Parathyroid adenoma (tissue), 2 donors: ENCODE measurements at regions not wholly inside any gene's neighbourhood (a gene's known extent, or its start where the extent isn't known, plus 50 kb on each side); places are given as distances from the start of the nearest gene placed in this dataset.

Experiments
- H2AFZ ChIP-seq: fragments of 300-600 bp; sonication (generic); one replicate; pipeline ENCODE4 v1.7.0; 2017; ENCODE audit warnings: antibody characterized with exemption, mild to moderate bottlenecking
- H3K27ac ChIP-seq: fragments of 300-600 bp; sonication (generic); one replicate; pipeline ENCODE4 v1.7.0; 2017
- H3K27me3 ChIP-seq: fragments of 300-600 bp; sonication (generic); one replicate; pipeline ENCODE4 v1.7.0; 2017; ENCODE audit warnings: low read length; ENCODE audit not compliant: control insufficient read depth, insufficient read depth
- H3K36me3 ChIP-seq: fragments of 300-600 bp; sonication (generic); one replicate; pipeline ENCODE4 v1.7.0; 2017; ENCODE audit warnings: low read length; ENCODE audit not compliant: control insufficient read depth, insufficient read depth
- H3K4me1 ChIP-seq: fragments of 300-600 bp; sonication (generic); one replicate; pipeline ENCODE4 v1.7.0; 2017; ENCODE audit warnings: control low read depth
- H3K4me2 ChIP-seq: fragments of 300-600 bp; sonication (generic); one replicate; pipeline ENCODE4 v1.7.0; 2017; ENCODE audit warnings: low read length
- H3K4me3 ChIP-seq: fragments of 300-600 bp; sonication (generic); one replicate; pipeline ENCODE4 v1.7.0; 2017; ENCODE audit warnings: low read depth, low read length
- H3K79me2 ChIP-seq: fragments of 300-600 bp; sonication (generic); one replicate; pipeline ENCODE4 v1.7.0; 2017; ENCODE audit warnings: control low read depth
- H3K9ac ChIP-seq: fragments of 300-600 bp; sonication (generic); one replicate; pipeline ENCODE4 v1.7.0; 2017; ENCODE audit warnings: mild to moderate bottlenecking
- H3K9me3 ChIP-seq: fragments of 300-600 bp; sonication (generic); one replicate; pipeline ENCODE4 v1.7.0; 2017; ENCODE audit warnings: low read length; ENCODE audit not compliant: control insufficient read depth
- CTCF ChIP-seq: fragments of 300-600 bp; sonication (generic); IDR thresholded peaks from one replicate; pipeline ENCODE4 v1.7.0; 2017; ENCODE audit warnings: antibody characterized with exemption, mild to moderate bottlenecking
- donor health status: primary hyperparathyroidism.

GRCh38 chr3:35523074-35523473 is 116.3 kb upstream of the ARPP21 start:
- H3K27ac ChIP-seq = no peak overlapping the region
- no peak overlapping the region for H3K4me3 ChIP-seq
- no peaks in the 10 kb centered on the region for H3K27me3 ChIP-seq
- H3K79me2 ChIP-seq = no peaks in the 10 kb centered on the region
- H3K4me2 ChIP-seq = no peak overlapping the region
- no peaks in the 10 kb centered on the region for H3K4me1 ChIP-seq
- TF ChIP-seq CTCF = no peak
- no peaks in the 10 kb centered on the region for H3K9me3 ChIP-seq
- no peak overlapping the region for H3K9ac ChIP-seq
- no peak overlapping the region for H2AFZ ChIP-seq
- H3K36me3 ChIP-seq = no peaks in the 10 kb centered on the region

- no peak overlapping the region for H3K9ac ChIP-seq
- no peaks in the 10 kb centered on the region for H3K9me3 ChIP-seq
- no peak overlapping the region for H2AFZ ChIP-seq
- no peaks in the 10 kb centered on the region for H3K4me1 ChIP-seq
- TF ChIP-seq CTCF = no peak
- H3K4me3 ChIP-seq = no peak overlapping the region
- no peaks in the 10 kb centered on the region for H3K36me3 ChIP-seq
- H3K79me2 ChIP-seq = no peaks in the 10 kb centered on the region
- H3K27ac ChIP-seq = no peak overlapping the region
- H3K27me3 ChIP-seq = no peaks in the 10 kb centered on the region
- H3K4me2 ChIP-seq = no peak overlapping the region
Observed at GRCh38 chr3:35523838-35524237, 115.5 kb upstream of the ARPP21 start.

- H3K4me3 ChIP-seq = no peak overlapping the region
- no peaks in the 10 kb centered on the region for H3K9me3 ChIP-seq
- no peak overlapping the region for H3K4me2 ChIP-seq
- H3K27ac ChIP-seq = no peak overlapping the region
- H3K79me2 ChIP-seq = no peaks in the 10 kb centered on the region
- H3K9ac ChIP-seq = no peak overlapping the region
- TF ChIP-seq CTCF = no peak
- H3K4me1 ChIP-seq = no peaks in the 10 kb centered on the region
- no peak overlapping the region for H2AFZ ChIP-seq
- no peaks in the 10 kb centered on the region for H3K36me3 ChIP-seq
- H3K27me3 ChIP-seq = no peaks in the 10 kb centered on the region
Observed at GRCh38 chr3:35524856-35525255, 114.5 kb upstream of the ARPP21 start.

- Histone ChIP-seq H2AFZ (no peak overlapping the region), H3K27ac (no peak overlapping the region), H3K9me3 (no peaks in the 10 kb centered on the region), H3K4me3 (no peak overlapping the region), H3K4me2 (no peak overlapping the region), H3K36me3 (no peaks in the 10 kb centered on the region), H3K4me1 (no peaks in the 10 kb centered on the region), H3K79me2 (no peaks in the 10 kb centered on the region), H3K27me3 (no peaks in the 10 kb centered on the region), H3K9ac (no peak overlapping the region)
- no peak for TF ChIP-seq CTCF
Observed at GRCh38 chr3:35528728-35529127, 110.6 kb upstream of the ARPP21 start.

- no peaks in the 10 kb centered on the region for H3K27me3 ChIP-seq
- H3K27ac ChIP-seq = no peak overlapping the region
- H3K36me3 ChIP-seq = no peaks in the 10 kb centered on the region
- no peak overlapping the region for H3K9ac ChIP-seq
- H3K4me3 ChIP-seq = no peak overlapping the region
- H3K4me1 ChIP-seq = no peaks in the 10 kb centered on the region
- no peak overlapping the region for H3K4me2 ChIP-seq
- H3K79me2 ChIP-seq = no peaks in the 10 kb centered on the region
- H3K9me3 ChIP-seq = no peaks in the 10 kb centered on the region
- TF ChIP-seq CTCF = no peak
- H2AFZ ChIP-seq = no peak overlapping the region
Observed at GRCh38 chr3:35529337-35529736, 110.0 kb upstream of the ARPP21 start.
